NT2/D1 (cell line): ENCODE measurements at regions not wholly inside any gene's neighbourhood (a gene's known extent, or its start where the extent isn't known, plus 50 kb on each side); places are given as distances from the start of the nearest gene placed in this dataset.

Experiments
- SUZ12 ChIP-seq: IDR thresholded peaks from 2 replicates; pipeline ENCODE4 v1.6.1; 2011; ENCODE audit not compliant: insufficient read length, insufficient read depth; ENCODE audit errors: extremely low read depth
- YY1 ChIP-seq: IDR thresholded peaks from 2 replicates; pipeline ENCODE4 v1.6.1; 2011; ENCODE audit not compliant: insufficient read length, insufficient read depth
- ZNF274 ChIP-seq: IDR thresholded peaks from 2 replicates; pipeline ENCODE4 v1.6.1; 2011; ENCODE audit warnings: mild to moderate bottlenecking, low read depth, low read length

- TF ChIP-seq YY1: no peak
- TF ChIP-seq ZNF274: no peak
- no peak for TF ChIP-seq SUZ12
Measured at GRCh38 chr15:100722551-100723314, 120.3 kb downstream of the ASB7 start.
